ENCODE measurements at regions not wholly inside any gene's neighbourhood (a gene's known extent, or its start where the extent isn't known, plus 50 kb on each side); places are given as distances from the start of the nearest gene placed in this dataset.

DNA sequence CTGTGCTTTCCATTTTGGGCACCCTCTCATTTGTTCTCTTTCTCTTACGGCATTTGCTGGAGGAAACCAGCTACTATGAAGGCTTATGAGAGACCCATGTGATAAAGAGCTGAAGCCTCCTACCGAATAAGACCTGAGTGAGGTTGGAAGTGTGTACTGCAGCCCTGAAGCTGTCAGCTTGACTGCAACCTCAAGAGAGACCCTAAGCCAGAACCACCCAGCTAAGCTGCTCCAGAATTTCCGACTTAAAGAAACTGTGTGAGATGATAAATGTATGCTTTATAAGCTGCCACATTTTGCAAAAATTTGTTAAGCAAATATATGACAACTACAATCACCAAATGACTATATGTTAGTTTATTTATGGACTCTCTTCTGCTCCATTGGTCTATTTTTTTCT is 151.7 kb upstream of the PTPRD start:
- H3K4me1 ChIP-seq (ENCODE audit: low read length): no peaks in the 10 kb centered on the region
- no peaks in the 10 kb centered on the region for H3K36me3 ChIP-seq (replicated peaks; ENCODE audit: insufficient read depth, low read length)
- TF ChIP-seq EZH2phosphoT487 (IDR thresholded peaks at IDR 0.05; ENCODE audit: low read length): no peak
- TF ChIP-seq EZH2 (optimal IDR thresholded peaks at IDR 0.05; ENCODE audit: low read depth, low read length): no peak
- TF ChIP-seq, protein P1, sequence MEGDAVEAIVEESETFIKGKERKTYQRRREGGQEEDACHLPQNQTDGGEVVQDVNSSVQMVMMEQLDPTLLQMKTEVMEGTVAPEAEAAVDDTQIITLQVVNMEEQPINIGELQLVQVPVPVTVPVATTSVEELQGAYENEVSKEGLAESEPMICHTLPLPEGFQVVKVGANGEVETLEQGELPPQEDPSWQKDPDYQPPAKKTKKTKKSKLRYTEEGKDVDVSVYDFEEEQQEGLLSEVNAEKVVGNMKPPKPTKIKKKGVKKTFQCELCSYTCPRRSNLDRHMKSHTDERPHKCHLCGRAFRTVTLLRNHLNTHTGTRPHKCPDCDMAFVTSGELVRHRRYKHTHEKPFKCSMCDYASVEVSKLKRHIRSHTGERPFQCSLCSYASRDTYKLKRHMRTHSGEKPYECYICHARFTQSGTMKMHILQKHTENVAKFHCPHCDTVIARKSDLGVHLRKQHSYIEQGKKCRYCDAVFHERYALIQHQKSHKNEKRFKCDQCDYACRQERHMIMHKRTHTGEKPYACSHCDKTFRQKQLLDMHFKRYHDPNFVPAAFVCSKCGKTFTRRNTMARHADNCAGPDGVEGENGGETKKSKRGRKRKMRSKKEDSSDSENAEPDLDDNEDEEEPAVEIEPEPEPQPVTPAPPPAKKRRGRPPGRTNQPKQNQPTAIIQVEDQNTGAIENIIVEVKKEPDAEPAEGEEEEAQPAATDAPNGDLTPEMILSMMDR (IDR thresholded peaks at IDR 0.05; ENCODE audit: low read length): no peak
- H3F3A ChIP-seq (ENCODE audit: insufficient read depth, low read length): no peaks in the 10 kb centered on the region
- no peak for DNase-seq
- H3K4me3 ChIP-seq (ENCODE audit: low read length): no peak overlapping the region
- H3K9ac ChIP-seq (ENCODE audit: low read length): no peak overlapping the region
- H2AFZ ChIP-seq (ENCODE audit: low read length): no peak overlapping the region
- H4K20me1 ChIP-seq (ENCODE audit: insufficient read depth, low read length): no peaks in the 10 kb centered on the region
- H3K9me3 ChIP-seq (replicated peaks; ENCODE audit: insufficient read depth, low read length): no peaks in the 10 kb centered on the region
- H3K27me3 ChIP-seq (replicated peaks; ENCODE audit: insufficient read depth, low read length): no peaks in the 10 kb centered on the region
- H3K9me2 ChIP-seq (replicated peaks; ENCODE audit: insufficient read depth, low read length): no peaks in the 10 kb centered on the region
- H3K79me2 ChIP-seq (ENCODE audit: low read length): no peaks in the 10 kb centered on the region
- H3K4me2 ChIP-seq (ENCODE audit: low read depth, low read length): no peak overlapping the region
- no peak overlapping the region for H3K27ac ChIP-seq (ENCODE audit: low read length)

DNA sequence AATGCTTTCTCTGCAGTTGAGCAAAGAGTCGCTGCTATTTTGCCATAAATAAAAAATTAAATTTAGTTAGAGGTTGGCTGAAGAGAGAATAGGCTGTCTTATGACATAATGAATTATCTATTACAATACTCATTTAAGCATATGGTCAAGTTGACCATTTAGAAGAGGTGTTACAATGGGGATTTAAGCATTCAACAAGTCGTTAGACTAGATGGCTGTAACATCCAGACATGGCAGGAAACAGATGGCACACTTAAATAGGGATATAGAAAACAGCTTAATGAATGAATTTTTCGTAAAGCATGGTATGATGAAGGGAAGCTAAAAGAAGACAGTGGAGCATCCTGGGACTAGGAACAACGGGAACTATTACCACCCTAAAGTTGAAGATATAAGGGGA is 160.3 kb upstream of the PTPRD start:
- Histone ChIP-seq H3K4me1 (ENCODE audit: low read length) (no peaks in the 10 kb centered on the region), H3K4me2 (ENCODE audit: low read depth, low read length) (no peak overlapping the region), H4K20me1 (ENCODE audit: insufficient read depth, low read length) (no peaks in the 10 kb centered on the region), H3K36me3 (replicated peaks; ENCODE audit: insufficient read depth, low read length) (no peaks in the 10 kb centered on the region), H3K9me3 (replicated peaks; ENCODE audit: insufficient read depth, low read length) (no peaks in the 10 kb centered on the region), H3K4me3 (ENCODE audit: low read length) (no peak overlapping the region), H3K9ac (ENCODE audit: low read length) (no peak overlapping the region), H3K9me2 (replicated peaks; ENCODE audit: insufficient read depth, low read length) (no peaks in the 10 kb centered on the region), H3K79me2 (ENCODE audit: low read length) (no peaks in the 10 kb centered on the region), H3K27me3 (replicated peaks; ENCODE audit: insufficient read depth, low read length) (no peaks in the 10 kb centered on the region), H2AFZ (ENCODE audit: low read length) (no peak overlapping the region), H3K27ac (ENCODE audit: low read length) (no peak overlapping the region), H3F3A (ENCODE audit: insufficient read depth, low read length) (no peaks in the 10 kb centered on the region)
- TF ChIP-seq EZH2phosphoT487 (IDR thresholded peaks at IDR 0.05; ENCODE audit: low read length): no peak
- TF ChIP-seq, protein P1 (IDR thresholded peaks at IDR 0.05; ENCODE audit: low read length): no peak
- no peak for TF ChIP-seq EZH2 (optimal IDR thresholded peaks at IDR 0.05; ENCODE audit: low read depth, low read length)
- DNase-seq: no peak

DNA sequence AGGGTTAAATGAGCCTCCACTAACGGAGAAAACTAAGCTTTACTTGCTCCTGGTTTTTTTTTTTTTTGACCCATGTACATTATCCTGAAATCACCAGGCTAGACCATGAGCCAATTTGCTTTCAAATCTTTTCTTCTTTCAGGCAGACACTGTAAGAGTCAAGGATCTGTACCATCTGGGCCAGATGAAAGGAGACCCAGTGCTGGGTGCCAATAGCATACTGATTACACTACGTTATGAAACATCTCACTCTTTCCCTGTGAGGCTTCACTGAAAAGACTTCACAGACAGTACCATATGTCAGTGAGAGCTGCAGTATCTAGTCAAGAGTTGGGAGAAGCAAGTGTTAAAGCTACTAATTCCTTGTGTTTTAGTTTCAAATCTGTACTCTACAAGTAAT is 161.2 kb upstream of the PTPRD start:
- TF ChIP-seq, protein P1 (IDR thresholded peaks at IDR 0.05; ENCODE audit: low read length): no peak
- TF ChIP-seq EZH2 (optimal IDR thresholded peaks at IDR 0.05; ENCODE audit: low read depth, low read length) (no peak), EZH2phosphoT487 (IDR thresholded peaks at IDR 0.05; ENCODE audit: low read length) (no peak)
- no peak overlapping the region for H3K4me2 ChIP-seq (ENCODE audit: low read depth, low read length)
- no peaks in the 10 kb centered on the region for H3F3A ChIP-seq (ENCODE audit: insufficient read depth, low read length)

More for the DNA sequence above, 161.2 kb upstream of the PTPRD start:
- Histone ChIP-seq H3K4me3 (ENCODE audit: low read length) (no peak overlapping the region), H3K79me2 (ENCODE audit: low read length) (no peaks in the 10 kb centered on the region), H3K27me3 (replicated peaks; ENCODE audit: insufficient read depth, low read length) (no peaks in the 10 kb centered on the region), H3K27ac (ENCODE audit: low read length) (no peak overlapping the region), H4K20me1 (ENCODE audit: insufficient read depth, low read length) (no peaks in the 10 kb centered on the region), H2AFZ (ENCODE audit: low read length) (no peak overlapping the region), H3K36me3 (replicated peaks; ENCODE audit: insufficient read depth, low read length) (no peaks in the 10 kb centered on the region), H3K9me2 (replicated peaks; ENCODE audit: insufficient read depth, low read length) (no peaks in the 10 kb centered on the region), H3K4me1 (ENCODE audit: low read length) (no peaks in the 10 kb centered on the region), H3K9me3 (replicated peaks; ENCODE audit: insufficient read depth, low read length) (no peaks in the 10 kb centered on the region), H3K9ac (ENCODE audit: low read length) (no peak overlapping the region)
- no peak for DNase-seq

Data from MM.1S (cell line).